Stimulated activated CD4-positive, alpha-beta T cell treated with anti-CD3 and anti-CD28 coated beads, Interleukin-15, amount 100 ng/mL, for 1 hour (primary cell): ENCODE measurements at regions not wholly inside any gene's neighbourhood (a gene's known extent, or its start where the extent isn't known, plus 50 kb on each side); places are given as distances from the start of the nearest gene placed in this dataset.
"Not testable (repeated sequence)": the region's sequence is repeated elsewhere in the genome, so short reads cannot be mapped to it uniquely, and the experiment has no call there.

Source experiments
- DNase-seq, 2 donors: peaks; one replicate each; pipeline ENCODE4 v3.0.0-alpha.2; 2020; ENCODE audit warnings: low read depth in 1 of 2, low spot score in 1 of 2

DNA sequence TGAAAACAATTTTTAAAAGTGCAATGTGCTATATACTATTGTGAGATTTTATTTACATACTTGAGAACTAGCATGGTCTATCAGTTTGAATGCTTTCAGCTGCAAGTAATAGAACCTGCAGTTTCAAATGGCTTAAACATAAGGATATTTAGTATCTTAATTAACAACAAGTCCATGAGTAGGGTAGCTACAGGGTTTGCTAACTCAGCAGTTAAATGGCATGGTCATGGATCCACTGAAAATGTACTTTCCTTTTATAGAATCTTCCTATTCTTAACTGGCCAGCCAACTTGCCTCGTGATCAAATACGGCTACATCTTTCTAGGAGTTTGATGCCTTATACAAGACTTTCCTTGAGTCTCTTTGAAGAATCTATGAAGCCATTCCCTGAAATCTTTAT is 452.8 kb upstream of the SEMA6A start:
- no peak for DNase-seq

DNA sequence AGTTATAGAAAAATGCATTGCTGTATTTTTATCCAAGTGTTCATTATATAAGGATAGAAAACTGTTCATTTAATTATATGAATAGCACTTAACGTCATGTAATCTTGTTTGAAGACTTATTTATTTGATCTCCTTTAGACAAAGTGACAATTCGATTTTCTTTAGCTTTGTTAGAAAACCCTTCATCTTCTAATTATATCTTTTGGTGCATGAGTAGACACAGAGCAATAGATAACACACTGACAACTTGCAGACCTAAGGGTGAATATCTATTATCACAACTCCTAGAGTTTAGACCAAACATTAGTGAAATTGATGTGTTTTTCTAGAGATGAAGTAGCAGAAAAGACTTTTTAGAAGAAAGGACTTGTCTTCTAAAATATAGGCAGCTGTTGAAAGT is 446.4 kb upstream of the SEMA6A start:
- DNase-seq, result no peak

DNA sequence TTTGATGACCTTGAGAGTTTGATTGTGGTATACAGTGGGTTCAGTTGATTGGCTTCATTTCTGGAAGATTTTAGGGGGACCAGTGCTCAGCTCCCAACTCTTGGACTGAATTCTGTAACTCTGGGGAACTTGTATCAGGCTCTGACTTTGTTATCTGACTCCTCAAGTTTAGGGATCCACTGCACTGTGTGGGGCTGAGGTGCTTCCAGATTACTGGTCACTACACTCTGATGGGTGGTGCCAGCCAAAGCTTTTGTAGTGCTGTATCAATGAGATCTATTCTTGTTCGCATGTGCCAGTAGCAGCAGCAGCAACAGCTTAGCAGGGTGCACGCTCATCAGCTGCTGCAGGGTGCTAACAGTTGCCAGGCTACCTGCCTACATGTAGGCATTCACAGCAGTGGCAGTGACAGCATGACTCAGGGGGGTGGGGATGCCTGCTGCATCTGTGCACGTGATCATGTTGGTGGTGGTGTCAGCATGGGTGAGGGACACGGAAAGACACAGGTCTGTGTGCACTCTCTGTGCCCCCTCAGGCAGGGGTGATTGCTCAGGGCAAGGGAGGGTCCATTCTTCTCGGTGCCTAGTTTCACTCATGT is 438.8 kb upstream of the SEMA6A start:
- no peak for DNase-seq

GRCh38 chr5:117010574-117010973 is 436.0 kb upstream of the SEMA6A start:
- no peak for DNase-seq

GRCh38 chr5:116998024-116998423 is 423.4 kb upstream of the SEMA6A start:
- DNase-seq, result no peak

DNA sequence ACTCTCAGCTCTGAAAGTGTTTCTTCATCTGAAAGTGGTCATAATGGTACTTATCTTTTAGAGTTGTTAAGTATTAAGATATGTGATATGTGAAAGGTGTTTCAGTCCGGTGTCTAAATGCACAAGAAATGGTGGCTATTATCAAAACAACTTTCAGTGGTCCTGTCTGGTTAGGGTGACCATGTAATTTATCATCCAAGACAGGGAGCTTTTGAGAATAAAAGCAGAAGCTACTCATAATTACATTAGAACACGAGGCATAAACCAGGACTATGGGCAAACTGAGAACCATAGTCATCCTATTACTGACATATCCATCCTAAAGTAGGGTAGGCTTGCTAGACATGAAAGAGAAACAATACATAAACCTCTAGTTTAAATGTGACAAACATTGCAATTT is 418.1 kb upstream of the SEMA6A start:
- no peak for DNase-seq

DNA sequence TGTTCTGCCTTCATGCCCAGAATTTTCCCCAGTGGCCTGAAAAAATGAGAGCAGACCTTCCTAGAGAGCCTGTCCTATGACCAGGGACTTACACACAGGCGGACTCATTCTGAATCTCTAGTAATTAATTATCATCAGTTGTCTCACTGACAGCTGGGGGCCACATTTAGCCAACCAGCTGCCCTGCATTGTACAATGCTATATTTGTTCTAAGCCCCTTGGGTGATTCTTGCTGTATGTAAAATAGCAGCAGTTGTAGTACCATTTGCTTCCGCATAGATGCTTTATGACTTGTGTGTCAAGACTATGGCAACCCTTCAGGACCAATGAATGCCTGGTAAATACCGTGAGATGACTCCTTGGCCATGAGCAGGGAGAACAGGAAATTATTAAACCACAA is 415.4 kb upstream of the SEMA6A start:
- no peak for DNase-seq

DNA sequence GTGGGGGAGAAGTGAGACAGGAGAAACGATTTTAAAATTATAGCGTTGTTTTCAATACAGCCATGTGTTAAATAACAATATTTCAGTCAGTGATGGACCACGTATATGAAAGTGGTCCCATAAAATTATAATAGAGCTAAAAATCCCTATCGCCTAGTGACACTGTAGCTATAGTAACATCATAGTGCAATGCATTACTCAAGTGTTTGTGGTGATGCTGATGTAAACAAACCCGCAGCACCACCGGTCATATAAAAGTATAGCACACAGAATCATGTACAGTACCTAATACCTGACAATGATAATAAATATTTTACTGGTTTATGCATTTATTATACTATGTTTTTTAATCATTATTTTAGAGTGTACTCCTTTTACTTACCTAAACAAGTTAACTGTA is 407.4 kb upstream of the SEMA6A start:
- DNase-seq, result no peak

GRCh38 chr5:116980581-116980980 is 406.0 kb upstream of the SEMA6A start:
- DNase-seq, result no peak

GRCh38 chr5:116976767-116977166 is 402.1 kb upstream of the SEMA6A start:
- DNase-seq, result no peak

DNA sequence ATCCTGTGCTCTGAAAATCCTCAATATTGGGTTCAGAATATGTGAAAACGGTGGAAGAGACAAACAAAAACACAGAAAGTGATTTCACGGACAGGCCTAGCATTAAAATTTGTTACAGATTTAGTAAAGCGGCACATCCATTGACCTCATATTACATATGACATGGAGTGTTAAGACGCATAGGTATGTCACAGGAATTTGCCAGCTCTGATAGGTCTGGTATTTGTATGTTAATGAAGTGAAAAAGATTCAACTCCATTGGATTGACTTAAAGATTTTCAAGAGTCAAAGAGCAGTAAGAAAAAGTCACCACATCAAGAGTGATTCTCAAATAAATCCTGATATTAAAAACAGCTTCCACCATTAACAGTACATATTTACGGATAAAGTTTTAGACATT is 396.5 kb upstream of the SEMA6A start:
- DNase-seq, result no peak

GRCh38 chr5:116970318-116970717 is 395.7 kb upstream of the SEMA6A start:
- DNase-seq, result no peak

- DNase-seq, result no peak
These were observed 389.8 kb upstream of the SEMA6A start for GRCh38 chr5:116964438-116964837.

DNA sequence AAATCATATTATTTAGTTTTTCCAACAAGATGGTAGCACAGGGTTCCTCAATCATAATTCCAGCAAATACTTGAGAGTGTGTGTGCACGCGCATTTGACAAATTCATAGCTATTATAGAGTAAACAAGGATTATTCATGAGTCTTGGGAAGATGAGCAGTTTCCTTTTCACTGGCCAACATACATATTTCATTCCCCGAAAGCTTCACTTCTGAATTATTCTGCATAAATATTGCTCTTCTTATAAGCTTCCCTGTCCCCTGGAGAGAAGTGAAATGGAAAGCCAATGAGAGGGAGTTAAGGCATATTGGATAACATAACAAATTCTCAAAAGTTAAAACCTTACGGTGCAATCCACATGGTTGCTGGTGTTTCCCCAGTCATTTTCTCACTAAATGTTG is 386.4 kb upstream of the SEMA6A start:
- DNase-seq, result no peak

- no peak for DNase-seq
These were observed 385.2 kb upstream of the SEMA6A start for GRCh38 chr5:116959843-116960242.

GRCh38 chr5:116953251-116953930 is 378.8 kb upstream of the SEMA6A start:
- DNase-seq, result no peak

DNA sequence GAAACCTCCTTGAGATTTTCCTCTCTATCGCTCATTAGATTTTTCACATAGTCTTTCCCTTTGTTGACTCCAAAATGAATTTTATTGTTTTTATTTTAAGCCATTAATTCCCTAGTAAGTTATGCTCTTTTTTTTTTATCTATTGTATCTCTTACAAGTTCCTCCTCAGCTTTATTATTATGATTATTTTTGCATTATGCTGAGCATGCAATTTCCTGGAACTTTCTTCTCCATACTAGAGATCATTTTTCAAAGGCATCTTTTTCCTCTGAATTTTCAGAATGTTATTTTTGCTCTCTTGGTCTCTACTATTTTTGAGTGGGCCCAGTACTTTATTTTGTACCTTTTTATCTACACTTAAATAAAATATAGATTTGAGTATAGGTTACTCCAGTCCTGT is 376.6 kb upstream of the SEMA6A start:
- DNase-seq, result no peak

DNA sequence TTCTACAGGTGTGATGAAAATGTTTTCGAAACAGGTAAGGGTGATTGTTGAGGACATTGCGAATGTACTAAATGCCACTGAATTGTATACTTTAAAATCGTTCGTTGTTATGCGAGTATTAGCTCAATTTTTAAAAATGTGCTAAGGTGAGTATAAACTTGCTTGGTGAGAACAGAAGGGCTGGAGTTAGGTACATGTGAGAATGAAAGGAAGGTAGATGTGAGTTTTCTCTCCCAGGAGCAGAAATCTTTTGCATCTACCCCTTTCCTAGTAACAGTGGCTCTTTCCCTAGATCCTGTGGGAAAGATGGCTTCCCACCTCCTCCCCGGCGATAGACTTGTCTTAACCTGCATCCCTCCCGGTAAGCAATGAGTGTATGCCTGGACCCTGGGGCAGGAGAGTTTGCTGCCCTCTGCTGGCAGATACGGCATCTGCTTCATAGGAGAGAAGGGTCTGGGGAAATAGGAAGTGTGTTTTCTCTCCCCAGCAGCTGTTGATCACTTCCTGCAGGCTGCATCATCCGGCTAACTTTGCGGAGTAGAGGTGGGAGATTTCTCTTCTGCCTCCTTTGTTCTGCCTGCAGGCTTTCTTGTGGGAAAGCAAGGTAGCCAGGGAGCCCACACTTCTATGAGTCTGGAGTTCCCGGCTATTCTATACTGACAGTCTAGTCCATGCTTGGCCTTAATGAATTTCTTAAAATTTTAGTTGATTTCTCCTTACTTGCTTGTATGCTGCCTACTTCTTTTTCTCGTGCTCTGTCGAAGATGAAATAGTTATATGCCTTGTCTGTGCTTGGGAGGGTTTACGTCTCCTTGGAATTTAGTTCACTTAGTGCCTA is 373.3 kb upstream of the SEMA6A start:
- DNase-seq, result peak; percentile 3 to 27

- not testable (repeated sequence) for DNase-seq
These were observed 371.2 kb upstream of the SEMA6A start for GRCh38 chr5:116945613-116946382.

DNA sequence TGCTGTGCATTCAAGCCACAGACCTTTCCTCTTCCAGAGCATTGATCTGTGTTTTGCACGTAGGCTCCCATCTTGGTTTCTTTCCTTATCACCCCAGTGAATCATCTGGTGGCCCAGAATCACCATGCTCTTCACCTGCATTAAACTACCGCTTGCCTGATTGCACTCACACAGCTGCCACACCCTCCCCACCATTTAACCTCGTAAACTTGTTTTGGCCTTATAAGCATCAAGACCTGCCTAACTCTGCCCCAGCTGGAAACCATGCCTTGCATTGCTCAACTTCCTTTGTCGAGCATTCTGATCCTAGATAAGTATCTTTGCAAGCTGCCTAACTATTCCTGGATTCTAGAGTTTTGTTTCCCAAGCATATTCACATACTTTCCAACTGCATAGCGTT is 369.6 kb upstream of the SEMA6A start:
- no peak for DNase-seq

DNA sequence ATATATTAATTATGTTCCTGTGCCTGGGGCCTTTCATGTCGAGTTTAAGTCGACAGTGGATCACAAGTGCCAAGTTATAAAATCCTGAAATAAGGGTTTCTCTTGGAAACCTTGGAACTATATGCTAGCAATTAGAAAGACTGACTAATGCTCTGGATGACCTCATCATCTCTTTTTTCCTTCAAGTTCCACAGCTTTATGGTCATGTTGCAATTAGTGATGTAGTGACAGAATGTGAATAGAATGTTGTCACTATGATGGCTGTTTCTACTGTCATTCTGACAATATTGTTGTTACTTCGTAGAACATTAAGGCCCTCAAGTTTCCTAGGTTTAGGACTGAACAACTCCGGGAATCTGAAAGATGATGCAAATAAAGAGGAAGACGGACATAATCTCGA is 368.0 kb upstream of the SEMA6A start:
- DNase-seq, result no peak

GRCh38 chr5:116939641-116940040 is 365.0 kb upstream of the SEMA6A start:
- no peak for DNase-seq
